ENCODE measurements at regions not wholly inside any gene's neighbourhood (a gene's known extent, or its start where the extent isn't known, plus 50 kb on each side); places are given as distances from the start of the nearest gene placed in this dataset.

DNA sequence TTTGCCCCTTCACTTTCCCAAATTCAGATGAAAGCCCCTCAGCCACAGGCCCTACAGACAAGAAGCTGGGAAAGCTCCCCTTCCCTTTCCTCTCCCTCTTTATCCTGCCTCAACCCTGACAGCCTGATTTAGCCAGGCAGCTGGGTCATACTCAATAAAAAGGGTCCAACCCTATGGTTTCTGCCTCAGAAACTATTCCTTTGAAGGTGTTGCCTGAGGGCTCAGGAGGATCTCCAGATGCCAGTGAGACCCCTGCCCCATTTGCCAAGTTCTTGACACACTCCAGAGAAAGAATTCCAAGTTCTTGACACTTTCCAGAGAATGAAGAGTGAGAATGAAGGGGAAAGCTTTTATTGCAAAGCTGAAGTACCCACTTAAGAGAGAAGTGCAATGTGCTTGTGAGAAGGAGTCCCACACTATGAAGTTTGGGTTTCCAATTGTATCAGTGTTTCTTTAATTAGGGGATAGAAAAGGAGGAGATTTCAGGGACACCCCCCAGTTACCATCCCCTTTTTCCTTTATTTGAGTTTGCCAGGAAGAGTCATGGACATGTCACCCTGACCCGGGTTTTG is 576.2 kb downstream of the METTL4 start:
- Histone ChIP-seq H3K9me3 (ENCODE audit: insufficient read depth, low read length, severe bottlenecking) (no peaks in the 10 kb centered on the region), H3K9ac (ENCODE audit: low read depth, low read length) (no peak overlapping the region), H3K4me3 (ENCODE audit: low read depth in 1 of 2, low read length in 2 of 2) (no peak overlapping the region), H3K4me1 (ENCODE audit: insufficient read depth, low read length) (no peaks in the 10 kb centered on the region), H3K79me2 (ENCODE audit: insufficient read depth, low read length) (no peaks in the 10 kb centered on the region), H3K27me3 (ENCODE audit: insufficient read depth, low read length, poor library complexity) (no peaks in the 10 kb centered on the region), H4K20me1 (ENCODE audit: insufficient read depth, low read length) (no peaks in the 10 kb centered on the region), H2AFZ (ENCODE audit: low read depth, low read length) (no peak overlapping the region), H3K4me2 (ENCODE audit: insufficient read depth, low read length) (no peak overlapping the region), H3K36me3 (ENCODE audit: insufficient read depth, low read length) (no peaks in the 10 kb centered on the region), H3K27ac (ENCODE audit: low read length) (no peak overlapping the region)
- DNase-seq (no peak), ATAC-seq (ENCODE audit: insufficient read depth, low read depth) (no peak)
- TF ChIP-seq, protein P1, sequence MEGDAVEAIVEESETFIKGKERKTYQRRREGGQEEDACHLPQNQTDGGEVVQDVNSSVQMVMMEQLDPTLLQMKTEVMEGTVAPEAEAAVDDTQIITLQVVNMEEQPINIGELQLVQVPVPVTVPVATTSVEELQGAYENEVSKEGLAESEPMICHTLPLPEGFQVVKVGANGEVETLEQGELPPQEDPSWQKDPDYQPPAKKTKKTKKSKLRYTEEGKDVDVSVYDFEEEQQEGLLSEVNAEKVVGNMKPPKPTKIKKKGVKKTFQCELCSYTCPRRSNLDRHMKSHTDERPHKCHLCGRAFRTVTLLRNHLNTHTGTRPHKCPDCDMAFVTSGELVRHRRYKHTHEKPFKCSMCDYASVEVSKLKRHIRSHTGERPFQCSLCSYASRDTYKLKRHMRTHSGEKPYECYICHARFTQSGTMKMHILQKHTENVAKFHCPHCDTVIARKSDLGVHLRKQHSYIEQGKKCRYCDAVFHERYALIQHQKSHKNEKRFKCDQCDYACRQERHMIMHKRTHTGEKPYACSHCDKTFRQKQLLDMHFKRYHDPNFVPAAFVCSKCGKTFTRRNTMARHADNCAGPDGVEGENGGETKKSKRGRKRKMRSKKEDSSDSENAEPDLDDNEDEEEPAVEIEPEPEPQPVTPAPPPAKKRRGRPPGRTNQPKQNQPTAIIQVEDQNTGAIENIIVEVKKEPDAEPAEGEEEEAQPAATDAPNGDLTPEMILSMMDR (IDR thresholded peaks at IDR 0.05; ENCODE audit: borderline replicate concordance, extremely low read depth, low read length, poor library complexity, severe bottlenecking): no peak
- no peak for TF ChIP-seq EZH2 (IDR thresholded peaks at IDR 0.05; ENCODE audit: borderline replicate concordance, low read depth, low read length, severe bottlenecking)

DNA sequence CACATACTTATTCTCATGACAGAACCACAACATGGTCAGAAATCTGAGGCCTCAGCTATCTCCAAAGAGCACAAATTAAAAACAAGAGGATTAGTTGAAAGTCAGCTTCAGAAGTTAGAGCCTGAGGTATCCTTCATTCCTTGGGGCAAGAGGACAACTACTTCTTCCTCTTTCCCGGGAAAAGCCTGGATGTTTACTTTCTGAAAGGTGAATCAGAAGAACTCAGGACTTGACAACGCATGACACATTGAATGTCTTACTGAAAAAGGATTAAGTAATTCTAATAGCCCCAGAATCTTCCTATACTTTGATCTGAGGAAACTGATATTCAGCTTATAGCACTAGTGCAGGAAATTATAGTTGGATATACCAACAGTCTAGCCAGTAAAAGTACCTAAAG is 573.2 kb downstream of the METTL4 start:
- no peaks in the 10 kb centered on the region for H3K9me3 ChIP-seq (ENCODE audit: insufficient read depth, low read length, severe bottlenecking)
- H3K4me2 ChIP-seq (ENCODE audit: insufficient read depth, low read length): no peak overlapping the region
- H3K36me3 ChIP-seq (ENCODE audit: insufficient read depth, low read length): no peaks in the 10 kb centered on the region
- no peak overlapping the region for H3K9ac ChIP-seq (ENCODE audit: low read depth, low read length)
- no peak overlapping the region for H3K4me3 ChIP-seq (ENCODE audit: low read depth in 1 of 2, low read length in 2 of 2)
- no peak for DNase-seq
- no peaks in the 10 kb centered on the region for H3K79me2 ChIP-seq (ENCODE audit: insufficient read depth, low read length)
- no peak overlapping the region for H3K27ac ChIP-seq (ENCODE audit: low read length)
- TF ChIP-seq, protein P1 (IDR thresholded peaks at IDR 0.05; ENCODE audit: borderline replicate concordance, extremely low read depth, low read length, poor library complexity, severe bottlenecking): no peak
- TF ChIP-seq EZH2 (IDR thresholded peaks at IDR 0.05; ENCODE audit: borderline replicate concordance, low read depth, low read length, severe bottlenecking): no peak
- H4K20me1 ChIP-seq (ENCODE audit: insufficient read depth, low read length): no peaks in the 10 kb centered on the region
- no peaks in the 10 kb centered on the region for H3K27me3 ChIP-seq (ENCODE audit: insufficient read depth, low read length, poor library complexity)
- no peak for ATAC-seq (ENCODE audit: insufficient read depth, low read depth)
- H2AFZ ChIP-seq (ENCODE audit: low read depth, low read length): no peak overlapping the region
- no peaks in the 10 kb centered on the region for H3K4me1 ChIP-seq (ENCODE audit: insufficient read depth, low read length)

DNA sequence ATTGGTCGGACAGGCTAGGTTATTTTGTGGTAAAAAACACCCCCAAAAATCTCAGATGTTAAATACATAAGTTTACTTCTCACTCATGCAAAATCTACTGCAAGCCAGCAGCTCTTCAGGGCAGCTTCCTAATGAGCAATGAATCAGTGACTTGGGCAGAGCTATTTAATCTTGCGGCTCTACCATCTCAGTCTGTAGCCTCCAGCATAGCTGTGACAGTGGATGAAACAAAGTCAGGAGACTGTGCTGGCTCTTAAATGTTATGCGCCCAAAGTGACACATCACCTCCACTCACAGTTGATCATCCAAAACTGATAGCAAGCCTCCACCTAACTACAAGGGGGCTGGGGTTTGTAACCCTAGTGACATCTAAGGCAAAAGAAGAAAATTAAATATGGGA is 571.9 kb downstream of the METTL4 start:
- Histone ChIP-seq H3K9ac (ENCODE audit: low read depth, low read length) (no peak overlapping the region), H3K36me3 (ENCODE audit: insufficient read depth, low read length) (no peaks in the 10 kb centered on the region), H3K27ac (ENCODE audit: low read length) (no peak overlapping the region), H2AFZ (ENCODE audit: low read depth, low read length) (no peak overlapping the region), H3K4me2 (ENCODE audit: insufficient read depth, low read length) (no peak overlapping the region), H3K4me3 (ENCODE audit: low read depth in 1 of 2, low read length in 2 of 2) (no peak overlapping the region), H3K27me3 (ENCODE audit: insufficient read depth, low read length, poor library complexity) (no peaks in the 10 kb centered on the region), H3K79me2 (ENCODE audit: insufficient read depth, low read length) (no peaks in the 10 kb centered on the region), H3K9me3 (ENCODE audit: insufficient read depth, low read length, severe bottlenecking) (no peaks in the 10 kb centered on the region), H4K20me1 (ENCODE audit: insufficient read depth, low read length) (no peaks in the 10 kb centered on the region), H3K4me1 (ENCODE audit: insufficient read depth, low read length) (no peaks in the 10 kb centered on the region)
- DNase-seq (no peak), ATAC-seq (ENCODE audit: insufficient read depth, low read depth) (no peak)
- TF ChIP-seq, protein P1 (IDR thresholded peaks at IDR 0.05; ENCODE audit: borderline replicate concordance, extremely low read depth, low read length, poor library complexity, severe bottlenecking): no peak
- TF ChIP-seq EZH2 (IDR thresholded peaks at IDR 0.05; ENCODE audit: borderline replicate concordance, low read depth, low read length, severe bottlenecking): no peak

DNA sequence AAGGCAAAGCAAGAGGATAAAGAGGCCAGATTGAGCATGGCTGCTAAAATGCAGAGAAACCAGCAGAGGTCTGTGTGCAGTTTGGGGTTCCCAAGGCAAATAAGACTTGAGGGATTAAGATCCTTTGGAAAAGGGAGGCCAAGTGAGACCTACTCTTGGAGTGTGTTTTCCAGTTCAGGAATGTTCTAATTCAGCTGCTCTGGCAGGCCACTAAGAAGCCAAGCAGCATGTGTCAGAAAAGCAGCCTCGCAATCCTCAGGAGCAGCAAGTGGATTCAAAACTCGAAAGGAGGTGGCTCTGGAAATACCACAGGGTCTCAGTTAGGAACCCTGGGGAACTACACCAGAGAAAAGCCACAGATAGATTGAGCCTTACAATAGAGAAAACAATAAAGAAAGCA is 569.2 kb downstream of the METTL4 start:
- TF ChIP-seq EZH2 (IDR thresholded peaks at IDR 0.05; ENCODE audit: borderline replicate concordance, low read depth, low read length, severe bottlenecking): no peak
- TF ChIP-seq, protein P1 (IDR thresholded peaks at IDR 0.05; ENCODE audit: borderline replicate concordance, extremely low read depth, low read length, poor library complexity, severe bottlenecking): no peak

More for the DNA sequence above, 569.2 kb downstream of the METTL4 start:
- Histone ChIP-seq H3K4me1 (ENCODE audit: insufficient read depth, low read length) (no peaks in the 10 kb centered on the region), H3K27me3 (ENCODE audit: insufficient read depth, low read length, poor library complexity) (no peaks in the 10 kb centered on the region), H3K27ac (ENCODE audit: low read length) (no peak overlapping the region), H4K20me1 (ENCODE audit: insufficient read depth, low read length) (no peaks in the 10 kb centered on the region), H3K36me3 (ENCODE audit: insufficient read depth, low read length) (no peaks in the 10 kb centered on the region), H2AFZ (ENCODE audit: low read depth, low read length) (no peak overlapping the region), H3K79me2 (ENCODE audit: insufficient read depth, low read length) (no peaks in the 10 kb centered on the region), H3K9me3 (ENCODE audit: insufficient read depth, low read length, severe bottlenecking) (no peaks in the 10 kb centered on the region), H3K9ac (ENCODE audit: low read depth, low read length) (no peak overlapping the region), H3K4me2 (ENCODE audit: insufficient read depth, low read length) (no peak overlapping the region), H3K4me3 (ENCODE audit: low read depth in 1 of 2, low read length in 2 of 2) (no peak overlapping the region)
- ATAC-seq (ENCODE audit: insufficient read depth, low read depth) (no peak), DNase-seq (no peak)

All from DND-41 (cell line).